ENCODE measurements at regions not wholly inside any gene's neighbourhood (a gene's known extent, or its start where the extent isn't known, plus 50 kb on each side); places are given as distances from the start of the nearest gene placed in this dataset.

GRCh38 chr12:91311081-91311480 lies 128.5 kb upstream of the DCN start:
- Mint-ChIP-seq H3K36me3 (ENCODE audit: low read depth) (no peaks in the 10 kb centered on the region), H3K27ac (no peak overlapping the region), H3K4me3 (no peak overlapping the region), H3K9me3 (no peaks in the 10 kb centered on the region), H3K4me1 (ENCODE audit: low read depth) (no peaks in the 10 kb centered on the region), H3K27me3 (peaks cover 16% of the 10 kb centered on the region)

DNA sequence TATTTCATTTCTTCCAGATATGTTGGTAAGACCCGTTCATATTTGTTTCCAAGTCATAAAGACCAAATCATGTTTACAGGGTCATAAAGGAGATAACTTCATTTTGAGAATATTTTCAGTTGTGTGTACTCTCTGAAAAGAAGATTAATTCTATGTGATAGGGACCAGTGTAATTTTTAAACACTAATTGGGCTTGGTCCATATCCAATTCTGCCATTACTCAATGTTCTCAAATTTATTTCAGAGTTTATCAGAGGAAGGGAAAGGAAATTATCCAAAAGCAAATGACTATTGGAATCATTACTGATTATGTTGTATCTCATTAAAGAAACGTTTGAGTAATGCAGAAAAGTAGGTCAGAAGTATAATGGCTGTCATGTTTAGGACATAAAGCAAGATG lies 126.8 kb upstream of the DCN start:
- H3K4me3 Mint-ChIP-seq: no peak overlapping the region
- peaks cover 14% of the 10 kb centered on the region for H3K27me3 Mint-ChIP-seq
- no peak overlapping the region for H3K27ac Mint-ChIP-seq
- no peaks in the 10 kb centered on the region for H3K4me1 Mint-ChIP-seq (ENCODE audit: low read depth)
- H3K9me3 Mint-ChIP-seq: no peaks in the 10 kb centered on the region
- H3K36me3 Mint-ChIP-seq (ENCODE audit: low read depth): no peaks in the 10 kb centered on the region

DNA sequence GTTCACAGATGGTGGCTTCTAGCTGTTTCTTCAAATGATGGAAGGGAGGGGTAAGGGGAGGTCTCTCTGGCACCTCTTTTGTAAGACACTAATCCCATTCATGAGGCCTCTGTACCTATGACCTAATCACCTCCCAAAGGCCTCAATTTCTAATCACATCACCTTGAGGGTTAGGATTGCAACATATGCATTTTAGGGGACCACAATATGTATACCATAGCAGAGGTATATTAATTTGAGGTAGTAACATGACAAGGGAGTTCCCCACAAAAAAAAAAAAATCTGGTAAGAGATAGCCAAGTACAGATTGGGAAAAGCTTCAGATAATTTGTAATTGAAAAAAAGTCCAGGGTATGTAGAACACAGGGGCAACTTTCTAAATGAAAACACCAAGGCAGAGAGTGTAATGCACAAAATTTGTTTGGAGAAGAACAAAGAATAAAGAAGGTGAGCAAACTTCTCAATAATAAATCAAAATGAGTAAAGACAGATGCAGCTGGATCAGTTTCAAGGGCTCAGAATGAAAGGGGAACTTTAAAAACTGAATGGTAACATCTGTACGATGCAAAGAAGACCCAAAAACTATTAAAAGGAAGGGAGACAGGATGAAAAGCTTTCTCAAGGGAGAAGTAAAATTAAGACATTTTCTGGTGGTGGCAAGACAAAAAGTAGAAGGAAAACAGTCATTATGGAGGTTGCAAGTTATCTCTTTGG lies 125.5 kb upstream of the DCN start:
- no peak overlapping the region for H3K4me3 Mint-ChIP-seq
- no peaks in the 10 kb centered on the region for H3K4me1 Mint-ChIP-seq (ENCODE audit: low read depth)
- peaks cover 14% of the 10 kb centered on the region for H3K27me3 Mint-ChIP-seq
- no peaks in the 10 kb centered on the region for H3K9me3 Mint-ChIP-seq
- H3K36me3 Mint-ChIP-seq (ENCODE audit: low read depth): no peaks in the 10 kb centered on the region
- no peak overlapping the region for H3K27ac Mint-ChIP-seq

DNA sequence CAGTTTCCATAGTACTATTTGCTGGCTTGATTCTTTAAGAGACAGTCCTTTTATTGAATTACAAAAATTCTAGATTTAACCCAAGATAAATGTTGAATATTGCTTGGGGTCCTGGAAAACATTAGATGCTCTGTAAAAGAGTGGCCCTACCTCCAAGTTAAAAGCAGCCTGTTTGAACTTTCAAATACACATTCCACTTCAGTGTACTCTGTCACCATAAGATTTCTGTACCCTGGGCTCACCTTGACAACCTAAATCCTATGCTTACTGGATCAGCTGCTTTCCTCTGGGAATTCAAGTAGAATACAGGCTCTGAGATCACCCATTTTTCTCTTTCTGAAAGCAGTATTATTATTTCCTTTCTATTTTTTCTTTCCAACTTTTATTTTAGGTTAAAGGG lies 107.7 kb upstream of the DCN start:
- Mint-ChIP-seq H3K27me3 (peaks cover 5% of the 10 kb centered on the region), H3K4me3 (no peak overlapping the region), H3K9me3 (peaks cover 6% of the 10 kb centered on the region), H3K4me1 (ENCODE audit: low read depth) (no peaks in the 10 kb centered on the region), H3K27ac (no peak overlapping the region), H3K36me3 (ENCODE audit: low read depth) (no peaks in the 10 kb centered on the region)

GRCh38 chr12:91289906-91290305 lies 107.3 kb upstream of the DCN start:
- no peaks in the 10 kb centered on the region for H3K4me1 Mint-ChIP-seq (ENCODE audit: low read depth)

DNA sequence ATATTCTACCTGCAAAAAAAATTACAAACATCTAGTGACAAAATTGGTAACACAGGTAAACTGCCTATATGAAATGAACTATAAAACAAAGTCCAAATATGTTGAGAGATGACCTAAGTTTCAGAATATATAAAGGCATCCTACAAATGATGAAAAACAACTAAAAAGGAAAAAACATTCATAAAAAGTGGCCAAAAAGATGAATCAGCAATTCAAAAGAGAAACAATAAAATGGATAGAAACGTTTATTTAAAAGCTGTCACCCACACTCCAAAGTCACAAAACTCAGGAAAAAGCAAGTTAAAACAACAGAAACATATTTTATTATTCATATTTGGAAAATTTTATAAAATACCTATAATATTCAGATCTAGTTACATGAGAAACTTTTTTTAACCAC lies 106.5 kb upstream of the DCN start:
- H3K27me3 Mint-ChIP-seq: no peaks in the 10 kb centered on the region
- no peaks in the 10 kb centered on the region for H3K9me3 Mint-ChIP-seq
- no peak overlapping the region for H3K4me3 Mint-ChIP-seq
- no peak overlapping the region for H3K27ac Mint-ChIP-seq
- H3K36me3 Mint-ChIP-seq (ENCODE audit: low read depth): no peaks in the 10 kb centered on the region
- no peaks in the 10 kb centered on the region for H3K4me1 Mint-ChIP-seq (ENCODE audit: low read depth)

More at GRCh38 chr12:91289906-91290305, 107.3 kb upstream of the DCN start:
- Mint-ChIP-seq H3K27me3 (peaks cover 1% of the 10 kb centered on the region), H3K9me3 (peaks cover 2% of the 10 kb centered on the region), H3K36me3 (ENCODE audit: low read depth) (no peaks in the 10 kb centered on the region), H3K4me3 (no peak overlapping the region), H3K27ac (no peak overlapping the region)

- H3K27me3 Mint-ChIP-seq: no peaks in the 10 kb centered on the region
- no peaks in the 10 kb centered on the region for H3K9me3 Mint-ChIP-seq
- H3K4me3 Mint-ChIP-seq: no peak overlapping the region
- no peaks in the 10 kb centered on the region for H3K4me1 Mint-ChIP-seq (ENCODE audit: low read depth)
- H3K27ac Mint-ChIP-seq: no peak overlapping the region
- no peaks in the 10 kb centered on the region for H3K36me3 Mint-ChIP-seq (ENCODE audit: low read depth)
Observed at GRCh38 chr12:91287753-91288152, 105.1 kb upstream of the DCN start.

DNA sequence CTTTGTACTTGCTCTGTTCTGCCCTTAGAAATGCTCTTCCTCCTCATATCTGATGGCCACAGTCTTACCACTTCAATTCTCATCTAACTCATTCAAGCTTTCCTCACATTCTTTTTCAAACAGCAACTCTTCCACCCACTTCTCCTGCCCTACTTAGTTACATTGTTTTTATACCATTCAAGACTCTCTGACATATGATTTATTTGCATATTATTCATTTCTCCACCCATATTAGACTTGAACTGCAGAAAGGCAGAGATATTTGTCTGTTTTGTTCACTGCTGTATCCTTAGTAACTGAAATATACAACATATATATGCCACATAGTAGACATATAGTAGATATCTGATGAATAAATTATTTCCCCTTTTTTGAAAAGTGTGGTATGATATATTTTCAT lies 95.5 kb upstream of the DCN start:
- H3K4me3 Mint-ChIP-seq: no peak overlapping the region
- peak overlapping the region; percentile 22 for H3K27ac Mint-ChIP-seq
- no peaks in the 10 kb centered on the region for H3K4me1 Mint-ChIP-seq (ENCODE audit: low read depth)
- H3K9me3 Mint-ChIP-seq: no peaks in the 10 kb centered on the region
- peaks cover 23% of the 10 kb centered on the region for H3K27me3 Mint-ChIP-seq
- no peaks in the 10 kb centered on the region for H3K36me3 Mint-ChIP-seq (ENCODE audit: low read depth)

DNA sequence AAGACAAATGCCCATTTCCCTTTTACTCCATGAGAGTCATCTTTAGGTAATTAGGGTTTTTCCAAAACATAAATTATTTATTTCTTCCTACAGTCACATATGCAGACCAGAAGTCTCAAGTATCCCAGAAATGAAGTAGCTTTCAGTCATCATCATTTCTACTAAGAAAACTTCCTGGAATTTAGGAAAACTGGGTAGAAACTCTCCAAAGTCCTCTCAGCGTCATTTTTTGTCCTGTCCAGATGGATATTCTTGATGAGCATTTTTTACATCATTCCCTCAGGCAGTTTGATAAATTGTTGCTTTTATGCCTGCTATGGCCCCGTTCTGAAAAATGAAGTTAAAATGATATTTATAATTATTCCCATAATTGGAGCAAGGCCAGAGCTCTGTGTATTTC lies 93.9 kb upstream of the DCN start:
- Mint-ChIP-seq H3K9me3 (no peaks in the 10 kb centered on the region), H3K4me1 (ENCODE audit: low read depth) (no peaks in the 10 kb centered on the region), H3K4me3 (no peak overlapping the region), H3K27ac (no peak overlapping the region), H3K27me3 (peaks cover 15% of the 10 kb centered on the region), H3K36me3 (ENCODE audit: low read depth) (no peaks in the 10 kb centered on the region)

DNA sequence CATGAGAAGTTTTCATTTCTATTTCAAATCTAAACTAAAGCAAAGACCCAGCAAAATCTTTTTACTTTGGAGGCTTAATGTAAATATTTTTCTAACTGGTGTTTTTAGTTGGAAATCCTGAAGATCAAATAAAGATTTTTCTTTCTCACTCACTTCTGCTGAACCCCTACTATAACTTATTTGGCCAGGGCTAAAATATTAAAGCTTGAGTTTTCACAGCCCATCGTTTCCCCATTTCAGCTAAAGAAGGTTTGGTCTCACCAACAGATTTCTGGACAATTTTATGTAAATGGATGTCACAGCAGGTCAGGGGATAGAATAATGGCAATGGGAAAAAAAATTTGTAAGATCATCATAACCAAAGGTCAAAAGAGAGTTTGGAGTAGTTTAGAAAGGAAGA lies 92.7 kb upstream of the DCN start:
- no peak overlapping the region for H3K27ac Mint-ChIP-seq
- H3K27me3 Mint-ChIP-seq: peaks cover 20% of the 10 kb centered on the region
- H3K9me3 Mint-ChIP-seq: no peaks in the 10 kb centered on the region
- no peaks in the 10 kb centered on the region for H3K4me1 Mint-ChIP-seq (ENCODE audit: low read depth)
- H3K36me3 Mint-ChIP-seq (ENCODE audit: low read depth): no peaks in the 10 kb centered on the region
- H3K4me3 Mint-ChIP-seq: no peak overlapping the region

- no peaks in the 10 kb centered on the region for H3K4me1 Mint-ChIP-seq (ENCODE audit: low read depth)
- no peaks in the 10 kb centered on the region for H3K9me3 Mint-ChIP-seq
- H3K36me3 Mint-ChIP-seq (ENCODE audit: low read depth): no peaks in the 10 kb centered on the region
- H3K27me3 Mint-ChIP-seq: peaks cover 20% of the 10 kb centered on the region
- H3K4me3 Mint-ChIP-seq: no peak overlapping the region
- no peak overlapping the region for H3K27ac Mint-ChIP-seq
Observed at GRCh38 chr12:91274916-91275315, 92.3 kb upstream of the DCN start.

DNA sequence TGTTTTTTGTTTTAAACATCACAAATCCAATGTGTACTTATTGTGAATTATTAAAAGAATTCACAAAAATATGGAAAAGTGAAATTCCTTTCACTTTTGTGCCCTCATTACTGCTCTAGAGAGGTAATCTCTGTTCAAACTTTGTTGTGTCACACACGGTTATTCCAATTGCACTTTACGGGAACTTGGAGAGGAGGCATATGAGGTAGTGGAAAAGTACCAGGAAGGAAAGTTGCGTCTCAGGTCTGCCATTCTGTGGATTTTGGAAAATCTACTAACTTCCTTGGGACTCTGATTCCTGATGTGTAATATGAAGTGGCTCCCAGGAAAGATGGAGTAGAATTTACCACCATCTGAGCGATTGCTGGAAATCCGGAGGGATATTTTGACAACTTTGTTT lies 90.9 kb upstream of the DCN start:
- no peak overlapping the region for H3K4me3 Mint-ChIP-seq
- no peaks in the 10 kb centered on the region for H3K4me1 Mint-ChIP-seq (ENCODE audit: low read depth)
- H3K36me3 Mint-ChIP-seq (ENCODE audit: low read depth): no peaks in the 10 kb centered on the region
- H3K27me3 Mint-ChIP-seq: peaks cover 16% of the 10 kb centered on the region
- H3K9me3 Mint-ChIP-seq: no peaks in the 10 kb centered on the region
- H3K27ac Mint-ChIP-seq: no peak overlapping the region

- no peaks in the 10 kb centered on the region for H3K36me3 Mint-ChIP-seq (ENCODE audit: low read depth)
- H3K27me3 Mint-ChIP-seq: peaks cover 10% of the 10 kb centered on the region
- no peaks in the 10 kb centered on the region for H3K4me1 Mint-ChIP-seq (ENCODE audit: low read depth)
- no peak overlapping the region for H3K4me3 Mint-ChIP-seq
- H3K27ac Mint-ChIP-seq: no peak overlapping the region
- H3K9me3 Mint-ChIP-seq: no peaks in the 10 kb centered on the region
Observed at GRCh38 chr12:91272461-91273063, 89.9 kb upstream of the DCN start.

DNA sequence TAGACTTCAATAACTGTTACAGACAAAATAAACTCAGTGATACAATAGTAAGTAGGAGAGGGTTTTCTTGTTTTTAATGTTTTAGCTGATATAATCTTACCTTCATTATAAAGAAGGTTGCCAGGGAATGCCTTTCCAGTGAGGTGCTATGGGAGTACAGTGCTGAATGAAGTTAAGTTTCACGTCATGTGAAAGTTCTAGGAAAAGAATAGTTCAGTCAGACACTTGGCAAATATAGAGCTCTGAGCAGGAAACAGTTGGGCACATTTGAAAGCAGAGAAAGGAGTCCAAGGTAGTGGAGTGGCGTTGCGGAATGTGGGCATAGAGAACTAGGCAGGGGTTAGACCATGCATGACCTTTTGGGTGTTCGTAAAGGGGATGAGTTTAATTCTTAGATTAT lies 88.6 kb upstream of the DCN start:
- H3K36me3 Mint-ChIP-seq (ENCODE audit: low read depth): no peaks in the 10 kb centered on the region
- no peaks in the 10 kb centered on the region for H3K9me3 Mint-ChIP-seq
- H3K4me3 Mint-ChIP-seq: no peak overlapping the region
- H3K27ac Mint-ChIP-seq: no peak overlapping the region
- peaks cover 13% of the 10 kb centered on the region for H3K27me3 Mint-ChIP-seq
- no peaks in the 10 kb centered on the region for H3K4me1 Mint-ChIP-seq (ENCODE audit: low read depth)

DNA sequence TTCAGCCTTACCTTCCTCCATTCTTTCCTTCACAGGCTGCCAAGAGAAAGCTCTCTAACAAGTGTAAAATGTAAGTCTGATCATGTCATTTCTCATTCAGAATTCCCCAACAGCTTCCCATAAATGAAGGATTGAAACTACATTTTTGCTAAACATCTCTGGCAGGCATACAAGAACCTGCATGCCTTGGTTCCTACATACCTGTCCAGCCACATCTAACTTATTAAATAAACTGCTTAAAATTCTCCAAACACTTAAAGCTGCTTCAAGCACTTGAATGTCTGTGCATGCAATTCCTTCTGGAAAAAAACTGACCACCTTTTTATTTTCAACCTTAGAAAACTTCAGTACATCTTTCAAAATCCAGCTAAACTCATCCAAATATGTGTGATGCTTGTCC lies 84.4 kb upstream of the DCN start:
- no peak overlapping the region for H3K4me3 Mint-ChIP-seq
- H3K36me3 Mint-ChIP-seq (ENCODE audit: low read depth): no peaks in the 10 kb centered on the region
- no peak overlapping the region for H3K27ac Mint-ChIP-seq
- H3K27me3 Mint-ChIP-seq: peaks cover 13% of the 10 kb centered on the region
- no peaks in the 10 kb centered on the region for H3K9me3 Mint-ChIP-seq
- no peaks in the 10 kb centered on the region for H3K4me1 Mint-ChIP-seq (ENCODE audit: low read depth)

GRCh38 chr12:91264178-91264577 lies 81.6 kb upstream of the DCN start:
- Mint-ChIP-seq H3K36me3 (ENCODE audit: low read depth) (no peaks in the 10 kb centered on the region), H3K9me3 (no peaks in the 10 kb centered on the region), H3K4me1 (ENCODE audit: low read depth) (no peaks in the 10 kb centered on the region), H3K4me3 (no peak overlapping the region), H3K27ac (no peak overlapping the region), H3K27me3 (peaks cover 8% of the 10 kb centered on the region)

Data from stimulated activated naive CD8-positive, alpha-beta T cell treated with anti-CD3 and anti-CD28 coated beads, Interleukin-15, Interleukin-2, amounts not matched to agents 100 ng/mL and 50 ng/mL, for 24 hours (primary cell).